SK-N-SH treated with all-trans-retinoic acid at 6 μM for 48 hours (cell line): ENCODE measurements at regions not wholly inside any gene's neighbourhood (a gene's known extent, or its start where the extent isn't known, plus 50 kb on each side); places are given as distances from the start of the nearest gene placed in this dataset.

Experiments used
- ATAC-seq: fragments of 200-7000 bp; cut with Tn5 transposase; 3 replicates; pipeline ENCODE4 v1.9.1; 2020; ENCODE audit warnings: mild to moderate bottlenecking, moderate library complexity
- BACH2 ChIP-seq: fragments of 250-450 bp; sonication (Bioruptor Pico); IDR thresholded peaks from 2 replicates; pipeline ENCODE4 v1.9.0; 2021; ENCODE audit warnings: mild to moderate bottlenecking, borderline replicate concordance
- CSDC2 ChIP-seq: fragments of 250-450 bp; sonication (Bioruptor Pico); IDR thresholded peaks from 2 replicates; pipeline ENCODE4 v1.5.0; 2020; ENCODE audit warnings: mild to moderate bottlenecking, moderate library complexity
- GLIS3 ChIP-seq: fragments of 250-450 bp; sonication (Bioruptor Pico); IDR thresholded peaks from 2 replicates; pipeline ENCODE4 v1.5.0; 2020; ENCODE audit warnings: mild to moderate bottlenecking, moderate library complexity
- ISL1 ChIP-seq: fragments of 250-450 bp; sonication (Bioruptor Pico); IDR thresholded peaks from 2 replicates; pipeline ENCODE4 v2.1.2; 2022; ENCODE audit warnings: mild to moderate bottlenecking, moderate library complexity
- OSR1 ChIP-seq: fragments of 250-450 bp; sonication (Bioruptor Pico); IDR thresholded peaks from 2 replicates; pipeline ENCODE4 v1.8.0; 2022; ENCODE audit warnings: moderate library complexity, mild to moderate bottlenecking, inconsistent platforms
- PATZ1 ChIP-seq: fragments of 250-450 bp; sonication (Bioruptor Pico); IDR thresholded peaks from 2 replicates; pipeline ENCODE4 v1.8.0; 2020; ENCODE audit warnings: mild to moderate bottlenecking, moderate library complexity, borderline replicate concordance
- POU6F1 ChIP-seq: fragments of 250-450 bp; sonication (Bioruptor Pico); IDR thresholded peaks from 2 replicates; pipeline ENCODE4 v1.8.0; 2021; ENCODE audit warnings: low read depth, mild to moderate bottlenecking, moderate library complexity, borderline replicate concordance
- PPARA ChIP-seq: fragments of 250-450 bp; sonication (Bioruptor Pico); IDR thresholded peaks from 2 replicates; pipeline ENCODE4 v1.5.0; 2020; ENCODE audit warnings: mild to moderate bottlenecking, borderline replicate concordance
- RARB ChIP-seq: fragments of 250-450 bp; sonication (Bioruptor Pico); IDR thresholded peaks from 2 replicates; pipeline ENCODE4 v1.8.0; 2021; ENCODE audit warnings: mild to moderate bottlenecking, moderate library complexity
- SNAI2 ChIP-seq: fragments of 250-450 bp; sonication (Bioruptor Pico); IDR thresholded peaks from 2 replicates; pipeline ENCODE4 v1.5.0; 2020; ENCODE audit warnings: mild to moderate bottlenecking, moderate library complexity
- TCF4 ChIP-seq: fragments of 250-450 bp; sonication (Bioruptor Pico); IDR thresholded peaks from 2 replicates; pipeline ENCODE4 v1.8.0; 2021; ENCODE audit warnings: mild to moderate bottlenecking, moderate library complexity, borderline replicate concordance
- TOX ChIP-seq: fragments of 250-450 bp; sonication (Bioruptor Pico); IDR thresholded peaks from 2 replicates; pipeline ENCODE4 v1.8.0; 2021; ENCODE audit warnings: mild to moderate bottlenecking, moderate library complexity, borderline replicate concordance
- ZC3H10 ChIP-seq: fragments of 250-450 bp; sonication (Bioruptor Pico); IDR thresholded peaks from 2 replicates; pipeline ENCODE4 v1.5.1; 2021; ENCODE audit warnings: mild to moderate bottlenecking, moderate library complexity
- ZFP3 ChIP-seq: fragments of 250-450 bp; sonication (Bioruptor Pico); IDR thresholded peaks from 2 replicates; pipeline ENCODE4 v1.5.0; 2020; ENCODE audit warnings: mild to moderate bottlenecking, moderate library complexity
- ZFP30 ChIP-seq: fragments of 450-650 bp; formaldehyde crosslinking; IDR thresholded peaks from 2 replicates; pipeline ENCODE4 v1.5.0; 2022; ENCODE audit warnings: mild to moderate bottlenecking, moderate library complexity
- ZNF565 ChIP-seq: fragments of 450-650 bp; formaldehyde crosslinking; conservative IDR thresholded peaks from 2 replicates; pipeline ENCODE4 v1.5.0; 2020; ENCODE audit warnings: low read depth, mild to moderate bottlenecking, moderate library complexity
- ZNF70 ChIP-seq: fragments of 450-650 bp; formaldehyde crosslinking; IDR thresholded peaks from 2 replicates; pipeline ENCODE4 v1.5.0; 2020; ENCODE audit warnings: mild to moderate bottlenecking, moderate library complexity
- ZNF8 ChIP-seq: fragments of 450-650 bp; formaldehyde crosslinking; IDR thresholded peaks from 2 replicates; pipeline ENCODE4 v1.5.0; 2020; ENCODE audit warnings: mild to moderate bottlenecking, moderate library complexity
- TF ChIP-seq, protein P1 (sequence below): fragments of 250-450 bp; sonication (Bioruptor Pico); IDR thresholded peaks from 2 replicates; pipeline ENCODE4 v1.5.1; 2021; ENCODE audit warnings: mild to moderate bottlenecking, moderate library complexity
- TF ChIP-seq, protein P2 (sequence below): fragments of 250-450 bp; sonication (Bioruptor Pico); IDR thresholded peaks from 2 replicates; pipeline ENCODE4 v1.5.0; 2020; ENCODE audit warnings: mild to moderate bottlenecking, moderate library complexity

- no peak for TF ChIP-seq POU6F1 (CRISPR knock-in tag)
- TF ChIP-seq, protein P1, sequence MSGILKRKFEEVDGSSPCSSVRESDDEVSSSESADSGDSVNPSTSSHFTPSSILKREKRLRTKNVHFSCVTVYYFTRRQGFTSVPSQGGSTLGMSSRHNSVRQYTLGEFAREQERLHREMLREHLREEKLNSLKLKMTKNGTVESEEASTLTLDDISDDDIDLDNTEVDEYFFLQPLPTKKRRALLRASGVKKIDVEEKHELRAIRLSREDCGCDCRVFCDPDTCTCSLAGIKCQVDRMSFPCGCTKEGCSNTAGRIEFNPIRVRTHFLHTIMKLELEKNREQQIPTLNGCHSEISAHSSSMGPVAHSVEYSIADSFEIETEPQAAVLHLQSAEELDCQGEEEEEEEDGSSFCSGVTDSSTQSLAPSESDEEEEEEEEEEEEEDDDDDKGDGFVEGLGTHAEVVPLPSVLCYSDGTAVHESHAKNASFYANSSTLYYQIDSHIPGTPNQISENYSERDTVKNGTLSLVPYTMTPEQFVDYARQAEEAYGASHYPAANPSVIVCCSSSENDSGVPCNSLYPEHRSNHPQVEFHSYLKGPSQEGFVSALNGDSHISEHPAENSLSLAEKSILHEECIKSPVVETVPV = no peak
- TF ChIP-seq OSR1 (CRISPR knock-in tag) = no peak
- TF ChIP-seq TOX (CRISPR knock-in tag) = no peak
These were observed 308.0 kb upstream of the PUM3 start (continued) for GRCh38 chr9:3151672-3152576.

GRCh38 chr9:3150074-3150473 is 306.2 kb upstream of the PUM3 start:
- TF ChIP-seq ZC3H10 (CRISPR knock-in tag) (no peak), PATZ1 (CRISPR knock-in tag) (no peak), ZFP30 (no peak), GLIS3 (CRISPR knock-in tag) (no peak), SNAI2 (CRISPR knock-in tag) (no peak), OSR1 (CRISPR knock-in tag) (no peak), CSDC2 (no peak), ZFP3 (CRISPR knock-in tag) (no peak), PPARA (CRISPR knock-in tag) (no peak), BACH2 (CRISPR knock-in tag) (no peak), ZNF8 (CRISPR knock-in tag) (no peak), ISL1 (CRISPR knock-in tag) (no peak), POU6F1 (CRISPR knock-in tag) (no peak), RARB (CRISPR knock-in tag) (no peak), TOX (CRISPR knock-in tag) (no peak), ZNF70 (CRISPR knock-in tag) (no peak), TCF4 (no peak), ZNF565 (no peak)
- TF ChIP-seq, protein P2, sequence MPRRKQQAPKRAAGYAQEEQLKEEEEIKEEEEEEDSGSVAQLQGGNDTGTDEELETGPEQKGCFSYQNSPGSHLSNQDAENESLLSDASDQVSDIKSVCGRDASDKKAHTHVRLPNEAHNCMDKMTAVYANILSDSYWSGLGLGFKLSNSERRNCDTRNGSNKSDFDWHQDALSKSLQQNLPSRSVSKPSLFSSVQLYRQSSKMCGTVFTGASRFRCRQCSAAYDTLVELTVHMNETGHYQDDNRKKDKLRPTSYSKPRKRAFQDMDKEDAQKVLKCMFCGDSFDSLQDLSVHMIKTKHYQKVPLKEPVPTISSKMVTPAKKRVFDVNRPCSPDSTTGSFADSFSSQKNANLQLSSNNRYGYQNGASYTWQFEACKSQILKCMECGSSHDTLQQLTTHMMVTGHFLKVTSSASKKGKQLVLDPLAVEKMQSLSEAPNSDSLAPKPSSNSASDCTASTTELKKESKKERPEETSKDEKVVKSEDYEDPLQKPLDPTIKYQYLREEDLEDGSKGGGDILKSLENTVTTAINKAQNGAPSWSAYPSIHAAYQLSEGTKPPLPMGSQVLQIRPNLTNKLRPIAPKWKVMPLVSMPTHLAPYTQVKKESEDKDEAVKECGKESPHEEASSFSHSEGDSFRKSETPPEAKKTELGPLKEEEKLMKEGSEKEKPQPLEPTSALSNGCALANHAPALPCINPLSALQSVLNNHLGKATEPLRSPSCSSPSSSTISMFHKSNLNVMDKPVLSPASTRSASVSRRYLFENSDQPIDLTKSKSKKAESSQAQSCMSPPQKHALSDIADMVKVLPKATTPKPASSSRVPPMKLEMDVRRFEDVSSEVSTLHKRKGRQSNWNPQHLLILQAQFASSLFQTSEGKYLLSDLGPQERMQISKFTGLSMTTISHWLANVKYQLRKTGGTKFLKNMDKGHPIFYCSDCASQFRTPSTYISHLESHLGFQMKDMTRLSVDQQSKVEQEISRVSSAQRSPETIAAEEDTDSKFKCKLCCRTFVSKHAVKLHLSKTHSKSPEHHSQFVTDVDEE = no peak
- TF ChIP-seq, protein P1 = no peak
- no peak for ATAC-seq
